ENCODE measurements at regions not wholly inside any gene's neighbourhood (a gene's known extent, or its start where the extent isn't known, plus 50 kb on each side); places are given as distances from the start of the nearest gene placed in this dataset.

DNA sequence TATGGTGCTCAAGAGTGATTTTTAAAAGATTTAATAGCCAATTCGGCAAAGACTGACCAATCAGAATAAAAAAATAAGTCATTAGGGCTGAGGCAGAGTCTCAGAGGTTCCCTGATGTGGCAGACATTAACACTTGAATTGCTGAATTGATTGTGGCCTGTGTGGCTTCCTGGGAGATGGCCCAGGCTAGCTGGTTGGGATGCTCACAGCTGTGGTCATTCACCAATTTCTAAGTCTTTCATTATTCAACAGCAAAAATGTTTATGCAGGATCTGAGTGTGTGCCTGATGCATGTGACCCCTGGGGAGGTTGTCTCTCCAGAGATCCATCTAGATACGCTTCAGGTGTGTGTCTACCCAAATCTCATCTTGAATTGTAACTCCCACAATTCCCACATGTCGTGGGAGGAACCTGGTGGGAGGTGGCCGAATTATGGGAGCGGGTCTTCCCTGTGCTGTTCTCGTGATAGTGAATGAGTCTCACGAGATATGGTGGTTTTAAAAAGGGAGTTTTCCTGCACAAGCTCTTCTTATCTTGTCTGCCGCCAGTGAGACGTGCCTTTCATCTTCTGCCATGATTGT, 632.6 kb upstream of the SEMA6A start:
- Histone ChIP-seq H3K4me1 (no peaks in the 10 kb centered on the region), H3K36me3 (no peaks in the 10 kb centered on the region), H3K4me3 (no peak overlapping the region), H3K27ac (no peak overlapping the region), H3K9me3 (no peaks in the 10 kb centered on the region), H3K27me3 (no peaks in the 10 kb centered on the region)
- 87% methylated on average over 9 of the region's 9 CpGs for WGBS
- DNase-seq (ENCODE audit: low spot score in 2 of 2) = no peak
- TF ChIP-seq, protein P1, sequence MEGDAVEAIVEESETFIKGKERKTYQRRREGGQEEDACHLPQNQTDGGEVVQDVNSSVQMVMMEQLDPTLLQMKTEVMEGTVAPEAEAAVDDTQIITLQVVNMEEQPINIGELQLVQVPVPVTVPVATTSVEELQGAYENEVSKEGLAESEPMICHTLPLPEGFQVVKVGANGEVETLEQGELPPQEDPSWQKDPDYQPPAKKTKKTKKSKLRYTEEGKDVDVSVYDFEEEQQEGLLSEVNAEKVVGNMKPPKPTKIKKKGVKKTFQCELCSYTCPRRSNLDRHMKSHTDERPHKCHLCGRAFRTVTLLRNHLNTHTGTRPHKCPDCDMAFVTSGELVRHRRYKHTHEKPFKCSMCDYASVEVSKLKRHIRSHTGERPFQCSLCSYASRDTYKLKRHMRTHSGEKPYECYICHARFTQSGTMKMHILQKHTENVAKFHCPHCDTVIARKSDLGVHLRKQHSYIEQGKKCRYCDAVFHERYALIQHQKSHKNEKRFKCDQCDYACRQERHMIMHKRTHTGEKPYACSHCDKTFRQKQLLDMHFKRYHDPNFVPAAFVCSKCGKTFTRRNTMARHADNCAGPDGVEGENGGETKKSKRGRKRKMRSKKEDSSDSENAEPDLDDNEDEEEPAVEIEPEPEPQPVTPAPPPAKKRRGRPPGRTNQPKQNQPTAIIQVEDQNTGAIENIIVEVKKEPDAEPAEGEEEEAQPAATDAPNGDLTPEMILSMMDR (IDR thresholded peaks at IDR 0.05) = no peak
- TF ChIP-seq EP300 (IDR thresholded peaks at IDR 0.05) = no peak
- no peak for TF ChIP-seq POLR2A (IDR thresholded peaks at IDR 0.05)
- TF ChIP-seq POLR2AphosphoS5 (IDR thresholded peaks at IDR 0.05) = no peak

DNA sequence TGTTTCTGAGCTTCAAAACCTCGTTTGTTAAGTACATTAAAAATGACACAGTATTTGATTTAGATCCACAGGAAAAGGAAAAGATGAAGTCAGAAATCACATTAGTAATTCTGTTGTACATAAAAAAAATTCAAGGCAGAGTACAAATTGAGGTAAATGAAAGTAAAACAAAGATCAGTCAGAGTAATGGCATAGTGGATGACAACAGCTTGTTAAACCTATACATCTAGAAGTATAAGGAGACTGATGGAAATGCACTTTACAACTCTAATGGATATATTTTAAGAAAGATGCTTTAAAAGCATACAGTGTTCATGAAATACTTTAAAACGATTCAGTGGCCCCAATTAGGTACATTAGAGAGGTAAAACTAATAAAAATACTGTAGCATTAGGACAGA, 631.3 kb upstream of the SEMA6A start:
- TF ChIP-seq EP300 (IDR thresholded peaks at IDR 0.05) (no peak), POLR2A (IDR thresholded peaks at IDR 0.05) (no peak), POLR2AphosphoS5 (IDR thresholded peaks at IDR 0.05) (no peak)
- TF ChIP-seq, protein P1 (IDR thresholded peaks at IDR 0.05) = no peak
- no peaks in the 10 kb centered on the region for H3K36me3 ChIP-seq
- H3K4me1 ChIP-seq = no peaks in the 10 kb centered on the region
- no peaks in the 10 kb centered on the region for H3K27me3 ChIP-seq
- WGBS = 56% methylated on average over 2 of the region's 2 CpGs
- H3K4me3 ChIP-seq = no peak overlapping the region
- no peaks in the 10 kb centered on the region for H3K9me3 ChIP-seq
- H3K27ac ChIP-seq = no peak overlapping the region
- DNase-seq (ENCODE audit: low spot score in 2 of 2) = no peak

DNA sequence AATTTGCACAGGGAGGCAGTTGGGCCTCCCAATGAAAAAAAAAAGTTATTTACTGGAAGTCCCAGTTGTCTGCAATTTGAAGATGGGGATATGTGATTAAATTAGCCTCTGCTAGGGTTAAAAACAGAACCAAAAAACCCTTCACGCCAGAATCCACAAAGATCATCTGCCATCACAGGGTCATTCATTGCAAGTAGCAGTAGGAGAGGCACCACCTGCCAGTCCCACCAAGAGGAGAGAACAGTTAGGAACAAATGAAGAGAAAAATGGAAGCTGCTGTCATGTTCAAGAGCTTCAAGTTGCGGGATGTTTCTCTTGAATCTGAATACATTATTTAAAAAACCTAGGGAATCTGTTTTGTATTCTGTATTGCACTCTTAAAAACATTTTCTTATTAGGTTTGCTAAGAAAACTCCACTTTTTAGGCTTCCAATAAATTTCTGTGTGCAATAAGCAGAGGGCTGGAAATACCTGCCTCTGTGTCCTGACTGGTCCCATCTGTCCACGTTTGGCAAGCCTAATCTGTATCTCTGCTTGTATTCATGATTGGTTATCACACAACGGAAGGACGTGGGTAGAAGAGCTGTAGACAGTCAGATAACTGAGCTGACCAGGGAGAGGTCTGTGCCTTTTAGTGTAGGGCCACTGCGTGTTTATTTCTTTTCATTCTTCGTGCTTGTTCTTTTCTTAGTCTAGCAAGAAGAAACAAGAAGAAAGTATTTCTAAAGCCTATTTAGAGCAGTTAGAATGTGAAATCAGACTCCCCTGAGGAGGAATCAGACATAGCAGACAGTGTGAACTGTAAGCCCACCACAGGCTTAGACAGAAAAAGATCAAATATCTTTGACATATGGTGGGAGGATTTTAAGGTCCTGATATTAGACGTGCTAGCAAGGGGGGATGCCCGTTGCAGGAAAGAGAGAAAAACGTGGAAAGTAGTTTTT, 630.6 kb upstream of the SEMA6A start:
- DNase-seq (ENCODE audit: low spot score in 2 of 2) = no peak

DNA sequence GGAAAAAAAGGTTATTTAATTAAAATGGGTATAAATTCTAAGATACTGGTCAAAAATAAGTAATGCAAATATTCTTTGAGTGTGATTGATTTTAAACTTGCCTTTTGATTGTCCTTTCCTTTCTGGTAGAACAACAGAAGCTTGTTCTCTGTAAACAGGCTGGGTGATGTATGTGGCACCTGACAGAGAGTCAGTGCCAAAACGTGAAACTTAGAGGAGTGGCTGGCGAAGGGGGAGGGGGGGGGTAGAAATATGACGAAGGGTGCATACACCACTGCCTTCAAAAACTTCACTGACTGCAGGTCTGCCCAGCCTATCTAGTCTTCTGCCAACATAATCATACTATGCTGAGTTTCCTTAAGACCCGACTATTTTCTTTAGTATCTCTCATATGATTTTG, 629.8 kb upstream of the SEMA6A start:
- no peak for DNase-seq (ENCODE audit: low spot score in 2 of 2)
- Histone ChIP-seq H3K9me3 (no peaks in the 10 kb centered on the region), H3K27ac (no peak overlapping the region), H3K36me3 (no peaks in the 10 kb centered on the region), H3K27me3 (no peaks in the 10 kb centered on the region), H3K4me3 (no peak overlapping the region), H3K4me1 (no peaks in the 10 kb centered on the region)
- TF ChIP-seq, protein P1 (IDR thresholded peaks at IDR 0.05) = no peak
- TF ChIP-seq POLR2AphosphoS5 (IDR thresholded peaks at IDR 0.05) (no peak), EP300 (IDR thresholded peaks at IDR 0.05) (no peak), POLR2A (IDR thresholded peaks at IDR 0.05) (no peak)
- 70% methylated on average over 4 of the region's 4 CpGs for WGBS

More for the DNA sequence above, 630.6 kb upstream of the SEMA6A start:
- Histone ChIP-seq H3K4me3 (no peak overlapping the region), H3K4me1 (no peaks in the 10 kb centered on the region), H3K27me3 (no peaks in the 10 kb centered on the region), H3K27ac (no peak overlapping the region), H3K36me3 (no peaks in the 10 kb centered on the region), H3K9me3 (no peaks in the 10 kb centered on the region)
- no peak for TF ChIP-seq POLR2AphosphoS5 (IDR thresholded peaks at IDR 0.05)
- no peak for TF ChIP-seq EP300 (IDR thresholded peaks at IDR 0.05)
- TF ChIP-seq, protein P1 (IDR thresholded peaks at IDR 0.05) = no peak
- TF ChIP-seq POLR2A (IDR thresholded peaks at IDR 0.05) = no peak
- 60% methylated on average over 10 of the region's 10 CpGs for WGBS

DNA sequence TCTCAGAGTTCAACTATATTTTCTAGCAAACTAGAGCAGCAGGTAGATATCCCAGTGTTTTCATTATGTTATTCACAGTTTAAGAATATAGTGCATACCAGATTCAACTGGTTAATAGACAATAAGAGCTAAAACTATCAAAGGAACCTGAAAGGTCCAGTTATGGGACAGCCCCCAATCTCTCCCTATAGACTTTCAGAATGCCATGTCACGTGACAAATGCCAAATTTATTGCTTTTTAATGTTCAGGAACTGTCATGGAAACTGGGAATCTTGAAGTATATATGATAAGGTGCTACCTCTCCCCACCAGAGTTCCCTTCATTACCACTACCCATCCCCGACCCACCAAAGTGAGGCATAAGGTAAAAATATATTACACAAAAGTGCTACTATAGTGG, 629.0 kb upstream of the SEMA6A start:
- Histone ChIP-seq H3K27me3 (no peaks in the 10 kb centered on the region), H3K9me3 (no peaks in the 10 kb centered on the region), H3K4me1 (no peaks in the 10 kb centered on the region), H3K27ac (no peak overlapping the region), H3K36me3 (no peaks in the 10 kb centered on the region), H3K4me3 (no peak overlapping the region)
- no peak for TF ChIP-seq POLR2AphosphoS5 (IDR thresholded peaks at IDR 0.05)
- TF ChIP-seq, protein P1 (IDR thresholded peaks at IDR 0.05) = no peak
- no peak for TF ChIP-seq EP300 (IDR thresholded peaks at IDR 0.05)
- TF ChIP-seq POLR2A (IDR thresholded peaks at IDR 0.05) = no peak
- WGBS = 87% methylated on average over 2 of the region's 2 CpGs
- no peak for DNase-seq (ENCODE audit: low spot score in 2 of 2)
